GM06990 (cell line): ENCODE measurements at regions not wholly inside any gene's neighbourhood (a gene's known extent, or its start where the extent isn't known, plus 50 kb on each side); places are given as distances from the start of the nearest gene placed in this dataset.

ENCODE experiments used
- DNase-seq: peaks from one replicate; pipeline ENCODE4 v3.0.0-alpha.2; 2011; ENCODE audit not compliant: insufficient read length; ENCODE audit errors: extremely low read depth
- H3K27me3 ChIP-seq: replicated peaks from 2 replicates; pipeline ENCODE4 v1.6.0; 2011; ENCODE audit warnings: low read length; ENCODE audit not compliant: control insufficient read depth, insufficient read depth
- H3K36me3 ChIP-seq: 2 replicates; pipeline ENCODE4 v1.5.1; 2011; ENCODE audit warnings: low read length; ENCODE audit not compliant: control insufficient read depth, insufficient read depth
- H3K4me3 ChIP-seq: replicated peaks from 2 replicates; pipeline ENCODE4 v1.5.1; 2011; ENCODE audit warnings: low read depth, mild to moderate bottlenecking, control low read depth, low read length
- CTCF ChIP-seq: IDR thresholded peaks from 2 replicates; pipeline ENCODE4 v1.5.1; 2011; ENCODE audit warnings: low read length, control low read depth, mild to moderate bottlenecking, inconsistent platforms; ENCODE audit not compliant: insufficient read depth, poor library complexity, severe bottlenecking

GRCh38 chr11:26847459-26847858 is 125.6 kb upstream of the SLC5A12 start:
- Histone ChIP-seq H3K4me3 (no peak overlapping the region), H3K36me3 (no peaks in the 10 kb centered on the region), H3K27me3 (no peaks in the 10 kb centered on the region)
- TF ChIP-seq CTCF = no peak
- DNase-seq = no peak

- Histone ChIP-seq H3K27me3 (no peaks in the 10 kb centered on the region), H3K4me3 (no peak overlapping the region), H3K36me3 (no peaks in the 10 kb centered on the region)
- no peak for TF ChIP-seq CTCF
- no peak for DNase-seq
Observed at GRCh38 chr11:26847977-26848376, 126.1 kb upstream of the SLC5A12 start.

GRCh38 chr11:26849036-26849435 is 127.2 kb upstream of the SLC5A12 start:
- no peaks in the 10 kb centered on the region for H3K36me3 ChIP-seq
- H3K27me3 ChIP-seq = no peaks in the 10 kb centered on the region
- DNase-seq = no peak
- H3K4me3 ChIP-seq = no peak overlapping the region
- no peak for TF ChIP-seq CTCF

GRCh38 chr11:26851291-26851690 is 129.4 kb upstream of the SLC5A12 start:
- no peaks in the 10 kb centered on the region for H3K27me3 ChIP-seq
- H3K4me3 ChIP-seq = no peak overlapping the region
- DNase-seq = no peak
- H3K36me3 ChIP-seq = no peaks in the 10 kb centered on the region
- no peak for TF ChIP-seq CTCF

- no peak for DNase-seq
- H3K4me3 ChIP-seq = no peak overlapping the region
- H3K27me3 ChIP-seq = no peaks in the 10 kb centered on the region
- no peaks in the 10 kb centered on the region for H3K36me3 ChIP-seq
- TF ChIP-seq CTCF = no peak
Observed at GRCh38 chr11:26851696-26852095, 129.8 kb upstream of the SLC5A12 start.

- TF ChIP-seq CTCF = no peak
- DNase-seq = no peak
- H3K27me3 ChIP-seq = no peaks in the 10 kb centered on the region
- H3K4me3 ChIP-seq = no peak overlapping the region
- H3K36me3 ChIP-seq = no peaks in the 10 kb centered on the region
Observed at GRCh38 chr11:26858098-26858497, 135.8 kb upstream of the FIBIN start.
